ENCODE measurements at regions not wholly inside any gene's neighbourhood (a gene's known extent, or its start where the extent isn't known, plus 50 kb on each side); places are given as distances from the start of the nearest gene placed in this dataset.

DNA sequence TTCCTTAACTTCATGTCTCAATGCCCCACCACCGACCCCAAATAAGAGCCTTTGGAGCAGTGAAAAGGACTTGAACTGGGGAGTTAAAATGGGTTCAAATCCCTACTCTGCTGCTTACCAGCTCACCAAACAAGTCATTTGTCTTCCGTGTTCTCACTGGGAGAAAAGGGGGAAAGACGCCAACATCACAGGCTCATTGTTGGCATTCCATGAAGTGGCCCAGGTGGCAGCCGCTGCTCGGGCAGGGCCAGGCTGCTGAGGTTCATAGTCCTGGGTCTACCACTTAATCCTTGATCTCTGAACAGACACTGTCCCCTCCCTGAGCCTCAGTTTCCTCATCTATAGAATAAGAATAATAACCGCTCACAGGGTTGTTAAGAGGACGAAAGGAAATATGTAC is 103.0 kb downstream of the APOB start:
- TF ChIP-seq, protein P1, sequence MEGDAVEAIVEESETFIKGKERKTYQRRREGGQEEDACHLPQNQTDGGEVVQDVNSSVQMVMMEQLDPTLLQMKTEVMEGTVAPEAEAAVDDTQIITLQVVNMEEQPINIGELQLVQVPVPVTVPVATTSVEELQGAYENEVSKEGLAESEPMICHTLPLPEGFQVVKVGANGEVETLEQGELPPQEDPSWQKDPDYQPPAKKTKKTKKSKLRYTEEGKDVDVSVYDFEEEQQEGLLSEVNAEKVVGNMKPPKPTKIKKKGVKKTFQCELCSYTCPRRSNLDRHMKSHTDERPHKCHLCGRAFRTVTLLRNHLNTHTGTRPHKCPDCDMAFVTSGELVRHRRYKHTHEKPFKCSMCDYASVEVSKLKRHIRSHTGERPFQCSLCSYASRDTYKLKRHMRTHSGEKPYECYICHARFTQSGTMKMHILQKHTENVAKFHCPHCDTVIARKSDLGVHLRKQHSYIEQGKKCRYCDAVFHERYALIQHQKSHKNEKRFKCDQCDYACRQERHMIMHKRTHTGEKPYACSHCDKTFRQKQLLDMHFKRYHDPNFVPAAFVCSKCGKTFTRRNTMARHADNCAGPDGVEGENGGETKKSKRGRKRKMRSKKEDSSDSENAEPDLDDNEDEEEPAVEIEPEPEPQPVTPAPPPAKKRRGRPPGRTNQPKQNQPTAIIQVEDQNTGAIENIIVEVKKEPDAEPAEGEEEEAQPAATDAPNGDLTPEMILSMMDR (conservative IDR thresholded peaks at IDR 0.05): no peak
- TF ChIP-seq ZFX (IDR thresholded peaks at IDR 0.05): no peak

Measured in C4-2B (cell line).